HCT116 (cell line): ENCODE measurements at regions not wholly inside any gene's neighbourhood (a gene's known extent, or its start where the extent isn't known, plus 50 kb on each side); places are given as distances from the start of the nearest gene placed in this dataset.

Experiments used
- CEBPB ChIP-seq: IDR thresholded peaks from 2 replicates; pipeline ENCODE4 v1.6.1; 2012; ENCODE audit warnings: low read depth
- EZH2 ChIP-seq: fragments of 200-600 bp; sonication (generic); IDR thresholded peaks from 2 replicates; pipeline ENCODE4 v1.6.1; 2017; ENCODE audit warnings: antibody characterized with exemption, mixed run types
- POLR2A ChIP-seq: IDR thresholded peaks from 2 replicates; pipeline ENCODE4 v1.7.0; 2011; ENCODE audit warnings: borderline replicate concordance; ENCODE audit not compliant: insufficient read depth, insufficient read length; ENCODE audit errors: extremely low read depth
- ZNF274 ChIP-seq: fragments of 200-500 bp; sonication (Bioruptor generic); IDR thresholded peaks from 2 replicates; pipeline ENCODE4 v1.6.1; 2014; ENCODE audit warnings: mild to moderate bottlenecking, low read depth, low read length, inconsistent platforms
- TF ChIP-seq, protein P1 (sequence below), 3 experiments: fragments of 200-600 bp in 1 of 3; sonication (generic) in 1 of 3; IDR thresholded peaks in 2 of 3; conservative IDR thresholded peaks in 1 of 3; 2 replicates each; pipeline ENCODE4 v1.5.1; 2012 to 2017; ENCODE audit warnings: low read depth in 2 of 3, low read length in 2 of 3, antibody characterized with exemption in 1 of 3, borderline replicate concordance in 1 of 3, control low read depth in 1 of 3, mild to moderate bottlenecking in 1 of 3, mixed read lengths in 1 of 3, mixed run types in 1 of 3, moderate library complexity in 1 of 3; ENCODE audit not compliant: insufficient read depth in 1 of 3

DNA sequence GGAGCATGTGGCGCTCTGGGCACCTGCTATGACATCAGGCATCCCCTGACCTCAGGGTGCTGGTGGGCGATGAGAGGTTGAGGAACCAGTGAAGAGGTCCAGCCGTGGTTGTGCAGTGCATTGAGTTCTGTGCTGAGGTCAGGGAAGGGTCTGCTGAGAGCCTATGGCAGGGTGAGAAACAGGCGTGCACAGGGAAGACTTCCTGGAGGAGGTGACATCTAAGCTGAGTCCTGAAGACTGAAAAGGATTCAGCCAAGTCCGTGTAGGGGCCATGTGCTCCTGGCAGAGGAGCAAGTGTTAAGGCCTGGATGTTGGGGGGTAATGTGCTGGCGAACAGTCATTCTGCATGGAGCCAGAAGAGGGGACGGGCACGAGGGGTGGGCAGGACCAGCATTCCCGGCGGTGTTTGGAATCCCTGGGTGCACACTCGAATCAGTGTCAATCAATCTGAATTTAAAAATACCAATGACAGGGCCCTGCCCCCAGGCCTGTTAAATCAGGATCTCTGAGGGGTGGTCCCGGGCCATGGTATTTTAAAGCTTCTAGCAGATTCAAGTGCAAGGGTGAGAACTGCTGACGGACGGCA is 65.8 kb upstream of the CIBAR2 start:
- TF ChIP-seq POLR2A (no peak), CEBPB (no peak), EZH2 (no peak), ZNF274 (no peak)
- TF ChIP-seq, protein P1, sequence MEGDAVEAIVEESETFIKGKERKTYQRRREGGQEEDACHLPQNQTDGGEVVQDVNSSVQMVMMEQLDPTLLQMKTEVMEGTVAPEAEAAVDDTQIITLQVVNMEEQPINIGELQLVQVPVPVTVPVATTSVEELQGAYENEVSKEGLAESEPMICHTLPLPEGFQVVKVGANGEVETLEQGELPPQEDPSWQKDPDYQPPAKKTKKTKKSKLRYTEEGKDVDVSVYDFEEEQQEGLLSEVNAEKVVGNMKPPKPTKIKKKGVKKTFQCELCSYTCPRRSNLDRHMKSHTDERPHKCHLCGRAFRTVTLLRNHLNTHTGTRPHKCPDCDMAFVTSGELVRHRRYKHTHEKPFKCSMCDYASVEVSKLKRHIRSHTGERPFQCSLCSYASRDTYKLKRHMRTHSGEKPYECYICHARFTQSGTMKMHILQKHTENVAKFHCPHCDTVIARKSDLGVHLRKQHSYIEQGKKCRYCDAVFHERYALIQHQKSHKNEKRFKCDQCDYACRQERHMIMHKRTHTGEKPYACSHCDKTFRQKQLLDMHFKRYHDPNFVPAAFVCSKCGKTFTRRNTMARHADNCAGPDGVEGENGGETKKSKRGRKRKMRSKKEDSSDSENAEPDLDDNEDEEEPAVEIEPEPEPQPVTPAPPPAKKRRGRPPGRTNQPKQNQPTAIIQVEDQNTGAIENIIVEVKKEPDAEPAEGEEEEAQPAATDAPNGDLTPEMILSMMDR (IDR thresholded peaks at IDR 0.05 in 2 of 3, conservative IDR thresholded peaks at IDR 0.05 in 1 of 3; ENCODE audit: borderline replicate concordance in 1 of 3, insufficient read depth in 1 of 3, low read depth in 2 of 3, low read length in 2 of 3): no peak
